MM.1S (cell line): ENCODE measurements at regions not wholly inside any gene's neighbourhood (a gene's known extent, or its start where the extent isn't known, plus 50 kb on each side); places are given as distances from the start of the nearest gene placed in this dataset.

Source experiments
- EZH2 ChIP-seq: fragments of 300-600 bp; sonication (generic); optimal IDR thresholded peaks from 2 replicates; pipeline ENCODE3; 2017; ENCODE audit warnings: low read depth, mild to moderate bottlenecking, antibody characterized with exemption, low read length, mixed read lengths
- EZH2phosphoT487 ChIP-seq: fragments of 300-600 bp; sonication (generic); IDR thresholded peaks from 2 replicates; pipeline ENCODE4 v1.6.1; 2018; ENCODE audit warnings: antibody characterized with exemption, low read length
- TF ChIP-seq, protein P1 (sequence below): fragments of 300-600 bp; sonication (generic); IDR thresholded peaks from 2 replicates; pipeline ENCODE4 v1.5.1; 2016; ENCODE audit warnings: antibody characterized with exemption, low read length, mixed read lengths

DNA sequence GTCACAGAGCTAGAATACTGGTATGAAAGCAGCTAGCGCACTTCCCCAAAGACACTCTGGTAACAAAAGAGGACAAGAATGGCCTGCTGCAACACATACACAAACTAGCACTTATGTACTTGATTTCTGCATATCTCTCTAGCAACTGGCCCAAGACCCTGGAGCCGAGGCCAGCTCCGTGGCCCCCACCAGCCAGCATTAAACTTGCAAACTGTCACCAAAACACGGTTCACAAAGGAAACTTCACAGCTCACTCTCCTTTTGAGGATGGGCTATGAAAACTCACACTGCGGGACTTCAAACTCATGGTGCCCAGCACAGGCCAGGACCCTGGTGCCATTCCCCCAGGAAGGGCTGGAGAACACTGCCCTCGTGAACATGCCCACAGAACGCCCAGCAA lies 115.9 kb upstream of the RPS6KA2 start:
- TF ChIP-seq, protein P1, sequence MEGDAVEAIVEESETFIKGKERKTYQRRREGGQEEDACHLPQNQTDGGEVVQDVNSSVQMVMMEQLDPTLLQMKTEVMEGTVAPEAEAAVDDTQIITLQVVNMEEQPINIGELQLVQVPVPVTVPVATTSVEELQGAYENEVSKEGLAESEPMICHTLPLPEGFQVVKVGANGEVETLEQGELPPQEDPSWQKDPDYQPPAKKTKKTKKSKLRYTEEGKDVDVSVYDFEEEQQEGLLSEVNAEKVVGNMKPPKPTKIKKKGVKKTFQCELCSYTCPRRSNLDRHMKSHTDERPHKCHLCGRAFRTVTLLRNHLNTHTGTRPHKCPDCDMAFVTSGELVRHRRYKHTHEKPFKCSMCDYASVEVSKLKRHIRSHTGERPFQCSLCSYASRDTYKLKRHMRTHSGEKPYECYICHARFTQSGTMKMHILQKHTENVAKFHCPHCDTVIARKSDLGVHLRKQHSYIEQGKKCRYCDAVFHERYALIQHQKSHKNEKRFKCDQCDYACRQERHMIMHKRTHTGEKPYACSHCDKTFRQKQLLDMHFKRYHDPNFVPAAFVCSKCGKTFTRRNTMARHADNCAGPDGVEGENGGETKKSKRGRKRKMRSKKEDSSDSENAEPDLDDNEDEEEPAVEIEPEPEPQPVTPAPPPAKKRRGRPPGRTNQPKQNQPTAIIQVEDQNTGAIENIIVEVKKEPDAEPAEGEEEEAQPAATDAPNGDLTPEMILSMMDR = no peak
- TF ChIP-seq EZH2 = no peak
- TF ChIP-seq EZH2phosphoT487 = no peak
